Stimulated activated CD8-positive, alpha-beta memory T cell treated with anti-CD3 and anti-CD28 coated beads, Interleukin-15, amount 100 ng/mL, for 1 hour (primary cell): ENCODE measurements at regions not wholly inside any gene's neighbourhood (a gene's known extent, or its start where the extent isn't known, plus 50 kb on each side); places are given as distances from the start of the nearest gene placed in this dataset.

Experiments used
- DNase-seq: peaks from one replicate; pipeline ENCODE4 v3.0.0-alpha.2; 2020; ENCODE audit warnings: low read depth

DNA sequence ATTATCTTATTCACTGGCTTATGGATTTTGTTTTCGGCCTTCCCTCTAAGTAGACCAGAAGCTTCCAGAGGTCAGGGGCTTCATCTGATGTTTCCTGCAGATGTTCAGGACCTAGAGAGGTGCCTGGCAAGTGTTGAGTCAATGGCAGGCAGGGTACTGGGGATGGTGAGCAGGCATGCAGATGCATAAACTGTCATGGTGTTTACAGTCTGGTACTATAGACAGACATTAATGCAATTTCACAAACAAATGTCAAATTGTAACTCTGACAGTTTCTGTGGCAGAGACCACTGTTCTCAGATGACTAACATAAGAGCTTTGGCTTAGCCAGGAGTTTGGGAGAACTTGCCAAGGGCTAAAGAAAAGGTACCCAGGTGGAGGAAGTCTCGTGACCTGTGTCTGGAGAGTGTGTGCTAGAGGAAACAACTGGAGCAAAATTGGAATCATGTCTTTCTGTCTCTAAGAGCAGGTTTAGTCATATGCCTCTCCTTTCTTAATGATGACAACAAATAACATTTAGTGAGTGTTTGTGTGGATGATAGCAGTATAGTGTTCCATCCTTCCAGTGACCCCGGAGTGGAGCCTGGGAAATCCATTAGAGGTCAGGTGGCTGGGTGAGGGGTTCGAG is 53.7 kb upstream of the TRAK1 start:
- no peak for DNase-seq

DNA sequence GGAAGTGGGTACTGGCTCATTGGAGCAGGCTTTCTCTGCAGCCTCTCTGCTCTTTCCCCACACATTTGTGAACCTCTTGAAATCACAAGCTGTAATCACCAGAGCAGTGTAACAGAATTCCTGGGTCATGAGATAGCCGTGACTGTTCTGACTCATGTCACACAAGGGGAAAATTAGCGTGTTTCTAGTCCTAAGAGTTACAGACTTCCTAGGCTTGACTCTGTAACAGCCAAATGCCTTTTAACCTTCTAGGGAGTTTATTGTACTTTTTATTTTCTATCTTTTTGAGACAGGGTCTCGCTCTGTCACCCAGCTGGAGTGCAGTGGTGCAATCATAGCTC is 54.7 kb upstream of the TRAK1 start:
- DNase-seq = no peak

- no peak for DNase-seq
Measured at GRCh38 chr3:42035816-42036482, 55.2 kb upstream of the TRAK1 start.

DNA sequence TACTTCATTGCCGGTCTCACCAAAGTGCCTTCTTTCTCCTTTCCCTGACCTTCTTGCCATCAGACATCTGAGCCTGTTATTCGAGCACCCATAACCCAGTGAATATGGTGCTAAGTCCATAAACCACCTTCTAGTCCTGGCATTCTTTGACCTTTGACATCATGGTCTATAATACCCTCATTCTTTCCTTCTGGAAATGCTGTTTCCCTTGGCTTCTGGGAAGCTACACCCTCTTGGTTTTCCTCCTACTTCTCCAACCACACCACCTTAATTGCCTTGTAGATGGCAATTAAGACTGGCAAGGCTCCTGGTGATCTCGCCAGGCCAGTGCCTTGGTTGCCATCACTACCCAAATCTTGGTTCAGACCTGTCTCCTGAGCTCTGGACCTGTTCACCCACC is 56.1 kb upstream of the TRAK1 start:
- DNase-seq = no peak

DNA sequence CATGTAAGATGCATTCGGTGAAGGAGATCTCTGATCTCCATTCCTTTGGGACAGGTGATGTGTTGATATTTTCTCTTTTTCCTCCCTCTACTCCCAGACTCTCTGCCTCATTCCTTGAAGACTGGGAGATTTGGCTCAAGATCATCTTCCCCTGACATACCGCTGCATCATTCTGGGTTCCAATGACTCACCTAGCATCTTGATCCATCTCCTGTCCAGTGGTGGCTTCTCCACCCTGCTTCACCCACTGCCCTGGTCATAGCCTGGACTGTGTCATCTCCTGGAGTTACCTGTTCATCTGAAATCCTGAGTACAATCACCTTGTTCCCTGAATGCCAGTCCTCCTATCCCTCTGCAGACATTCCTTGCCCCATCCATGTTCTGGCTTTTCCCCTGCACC is 57.4 kb upstream of the TRAK1 start:
- no peak for DNase-seq

- DNase-seq = no peak
Measured at GRCh38 chr3:42032693-42033349, 58.3 kb upstream of the TRAK1 start.

DNA sequence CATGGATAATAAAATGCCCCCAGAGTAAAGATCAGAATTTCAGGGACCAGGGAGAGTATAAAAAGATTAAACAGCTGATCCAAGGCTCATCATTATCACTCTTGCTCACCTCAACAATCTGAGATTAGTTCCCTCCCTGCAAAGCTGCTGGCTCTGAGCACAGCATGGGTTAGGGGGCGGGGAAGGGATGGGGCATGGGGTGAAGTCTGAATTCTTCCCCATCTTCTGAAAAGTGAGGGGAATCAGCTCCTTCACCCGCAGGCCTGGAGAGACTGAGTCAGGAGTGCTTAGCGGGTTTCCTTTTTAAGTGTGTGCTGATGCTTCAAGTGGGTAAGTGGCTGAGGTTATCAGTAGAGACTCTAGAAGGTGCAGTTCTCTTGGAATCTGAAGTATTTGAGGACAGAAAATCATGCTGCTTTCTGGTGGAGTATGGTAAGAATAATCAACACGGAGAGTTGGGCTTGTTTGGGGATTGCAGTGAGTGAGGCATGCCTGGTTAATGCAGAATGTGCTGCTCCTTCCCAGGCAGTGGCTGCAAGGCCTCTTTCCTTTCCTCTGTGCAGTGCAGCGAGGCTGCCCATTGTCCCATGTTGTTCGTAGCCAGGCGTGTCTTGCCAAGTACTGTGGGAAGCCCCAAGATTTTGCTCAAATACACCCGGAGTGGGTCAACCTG is 59.2 kb upstream of the TRAK1 start:
- DNase-seq = no peak

GRCh38 chr3:42028474-42028873 is 62.7 kb upstream of the TRAK1 start:
- DNase-seq = no peak

DNA sequence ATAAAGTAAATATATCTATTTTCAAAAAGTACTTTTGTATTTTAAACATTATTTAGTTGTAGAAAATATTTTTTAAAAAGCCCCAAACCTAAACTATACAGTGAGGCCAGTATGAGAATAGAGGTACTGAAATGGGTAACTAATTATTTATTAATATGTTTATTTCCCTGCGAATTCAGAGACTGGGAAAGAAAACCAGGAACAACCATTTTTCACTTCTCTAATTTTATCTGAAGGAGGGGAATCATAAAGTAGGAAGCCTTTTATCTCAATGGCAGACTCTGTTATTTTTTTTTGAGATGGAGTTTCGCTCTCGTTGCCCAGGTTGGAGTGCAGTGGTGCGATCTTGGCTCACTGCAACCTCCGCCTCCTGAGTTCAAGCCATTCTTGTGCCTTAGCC is 63.6 kb upstream of the TRAK1 start:
- no peak for DNase-seq

GRCh38 chr3:42025370-42026138 is 63.7 kb upstream of the ULK4 start:
- no peak for DNase-seq

DNA sequence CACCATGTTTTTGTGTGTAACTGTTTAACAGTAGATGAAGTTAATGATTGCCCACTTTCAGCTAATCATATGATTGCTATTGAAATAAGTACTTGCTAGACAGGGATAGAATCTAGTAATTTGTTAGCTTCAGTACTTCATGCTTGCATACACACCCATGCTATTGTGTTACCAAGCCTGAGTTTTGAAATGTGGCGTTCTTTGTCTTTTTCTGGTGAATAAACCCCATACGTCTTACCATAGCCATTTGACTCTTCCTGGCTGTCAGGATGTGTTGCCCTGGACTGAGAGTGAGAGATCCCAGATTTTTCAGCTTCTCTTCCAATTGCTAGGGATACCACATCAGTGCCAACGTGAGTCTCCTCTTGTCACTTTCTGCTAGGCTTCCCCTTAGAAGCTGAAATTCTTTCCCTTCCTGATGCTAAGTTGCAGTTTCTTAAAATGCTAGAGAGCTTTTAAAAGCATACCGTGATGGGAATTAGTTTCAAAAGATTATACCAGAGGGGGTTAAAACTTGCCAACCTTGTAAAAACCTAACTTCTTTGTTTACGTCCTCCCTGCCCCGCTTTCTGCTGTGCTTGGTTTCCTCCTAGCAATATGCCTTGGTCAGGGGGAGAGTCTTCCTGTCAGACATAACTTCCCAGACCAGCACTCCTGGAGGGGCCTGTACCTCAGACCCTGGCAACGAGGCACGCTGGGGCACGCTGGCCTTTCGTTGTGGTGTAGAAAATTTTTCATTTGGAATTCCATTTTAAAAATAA is 62.9 kb upstream of the ULK4 start:
- no peak for DNase-seq

DNA sequence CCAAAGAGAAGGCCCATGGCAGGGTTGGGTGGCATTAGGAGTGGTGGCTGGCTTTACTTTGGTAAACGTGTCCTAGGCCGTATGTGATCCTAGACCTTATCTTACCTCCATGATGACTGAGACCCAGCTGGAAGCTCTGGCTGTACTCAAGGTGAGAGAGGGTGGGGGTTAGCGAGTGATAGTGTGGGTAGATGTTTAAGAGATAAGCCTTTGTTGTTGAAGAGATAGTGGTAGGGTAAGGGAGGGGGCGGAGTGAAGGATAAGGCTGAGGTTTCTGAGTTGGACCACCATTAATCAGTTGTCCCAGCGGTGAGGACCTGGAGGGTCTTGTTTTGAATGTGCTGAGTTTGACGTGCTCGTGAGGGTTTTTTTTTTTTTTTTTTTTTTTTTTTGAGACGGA is 61.5 kb upstream of the ULK4 start:
- no peak for DNase-seq

- no peak for DNase-seq
Measured at GRCh38 chr3:42022355-42022754, 60.5 kb upstream of the ULK4 start.

- no peak for DNase-seq
Measured at GRCh38 chr3:42020684-42021307, 58.9 kb upstream of the ULK4 start.

DNA sequence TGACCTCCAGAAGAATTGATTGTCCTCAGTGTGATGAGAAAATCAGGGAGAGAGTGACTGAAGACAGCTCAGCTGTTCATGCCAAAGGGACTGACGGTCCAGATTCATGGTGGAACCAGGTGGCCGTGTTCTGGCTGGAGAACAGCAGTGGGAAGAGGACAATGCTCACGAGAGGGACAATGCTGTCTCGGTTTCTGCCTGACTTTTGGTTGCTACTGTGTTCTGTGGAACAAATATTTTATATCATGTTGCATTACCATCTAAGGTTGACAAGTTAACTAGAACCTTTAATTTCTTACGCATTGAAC is 58.0 kb upstream of the ULK4 start:
- no peak for DNase-seq

DNA sequence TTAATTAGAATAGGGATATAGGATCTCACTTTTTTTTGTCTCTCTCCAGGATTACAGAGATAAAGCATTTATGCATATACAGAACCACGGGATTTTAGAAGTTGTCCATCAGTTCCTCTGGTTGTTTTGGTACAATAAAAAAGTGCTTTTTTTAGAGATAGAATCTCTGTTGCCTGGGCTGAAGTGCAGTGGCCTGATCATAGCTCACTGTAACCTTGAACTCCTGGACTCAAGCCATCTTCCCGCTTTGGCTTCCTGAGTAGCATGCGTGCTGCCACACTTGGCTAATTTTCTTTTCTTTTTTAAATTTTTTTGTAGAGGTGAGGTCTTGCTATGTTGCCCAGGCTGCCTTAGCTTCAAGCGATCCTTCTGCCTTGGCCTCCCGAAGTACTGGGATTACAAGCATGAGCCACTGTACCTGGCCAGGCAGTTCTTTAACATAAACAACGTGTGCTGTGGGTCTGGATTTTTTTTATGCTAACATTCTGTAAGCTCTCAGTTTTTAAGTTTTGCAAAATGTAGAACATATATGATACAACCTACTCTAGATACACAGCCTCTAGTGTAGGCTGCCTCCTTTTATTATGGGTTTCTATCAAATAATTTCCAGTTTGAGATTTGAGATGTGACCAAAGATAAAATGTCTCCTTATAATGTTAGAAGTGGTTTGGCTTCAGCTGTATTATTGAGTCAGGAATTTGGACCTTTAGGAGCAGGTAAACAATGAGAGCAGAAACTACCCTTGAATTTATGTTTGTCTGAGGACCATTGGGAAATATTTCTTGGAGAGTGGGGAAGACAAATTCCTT is 57.4 kb upstream of the ULK4 start:
- DNase-seq = no peak

- no peak for DNase-seq
Measured at GRCh38 chr3:42014921-42015533, 53.1 kb upstream of the ULK4 start.

DNA sequence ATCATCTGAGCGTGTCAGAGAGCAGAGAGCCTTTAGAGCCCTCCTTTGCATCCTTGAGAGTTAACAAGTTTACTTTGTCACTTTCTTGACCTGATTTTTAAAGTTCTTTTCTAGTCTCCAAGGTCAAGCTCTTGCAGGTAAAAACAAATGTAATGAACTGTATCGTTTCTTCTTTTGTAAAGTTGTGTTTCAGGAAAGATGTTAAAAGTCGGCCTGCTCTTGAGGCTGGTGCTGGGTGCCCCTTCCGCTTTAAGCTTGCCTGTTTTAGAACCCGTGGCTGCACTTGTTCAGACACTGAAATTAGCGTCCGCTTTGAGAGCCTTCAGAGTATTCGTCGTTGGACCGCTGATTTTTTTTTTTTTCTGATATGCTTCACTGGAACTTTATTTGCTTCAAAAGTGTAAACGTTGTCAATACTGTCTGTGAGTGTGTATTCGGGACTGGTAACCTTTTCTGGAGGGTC is 52.6 kb upstream of the ULK4 start:
- DNase-seq = no peak

- DNase-seq = no peak
Measured at GRCh38 chr3:42013691-42014457, 52.0 kb upstream of the ULK4 start.
